Right renal cortex interstitium (tissue), 3 donors: ENCODE measurements at regions not wholly inside any gene's neighbourhood (a gene's known extent, or its start where the extent isn't known, plus 50 kb on each side); places are given as distances from the start of the nearest gene placed in this dataset.
"Not testable (repeated sequence)": the region's sequence is repeated elsewhere in the genome, so short reads cannot be mapped to it uniquely, and the experiment has no call there.

Source experiments
- DNase-seq, 3 donors: peaks; one replicate each; pipeline ENCODE4 v3.0.0-alpha.2; 2013; ENCODE audit warnings: low read depth in 3 of 3, low spot score in 2 of 3

DNA sequence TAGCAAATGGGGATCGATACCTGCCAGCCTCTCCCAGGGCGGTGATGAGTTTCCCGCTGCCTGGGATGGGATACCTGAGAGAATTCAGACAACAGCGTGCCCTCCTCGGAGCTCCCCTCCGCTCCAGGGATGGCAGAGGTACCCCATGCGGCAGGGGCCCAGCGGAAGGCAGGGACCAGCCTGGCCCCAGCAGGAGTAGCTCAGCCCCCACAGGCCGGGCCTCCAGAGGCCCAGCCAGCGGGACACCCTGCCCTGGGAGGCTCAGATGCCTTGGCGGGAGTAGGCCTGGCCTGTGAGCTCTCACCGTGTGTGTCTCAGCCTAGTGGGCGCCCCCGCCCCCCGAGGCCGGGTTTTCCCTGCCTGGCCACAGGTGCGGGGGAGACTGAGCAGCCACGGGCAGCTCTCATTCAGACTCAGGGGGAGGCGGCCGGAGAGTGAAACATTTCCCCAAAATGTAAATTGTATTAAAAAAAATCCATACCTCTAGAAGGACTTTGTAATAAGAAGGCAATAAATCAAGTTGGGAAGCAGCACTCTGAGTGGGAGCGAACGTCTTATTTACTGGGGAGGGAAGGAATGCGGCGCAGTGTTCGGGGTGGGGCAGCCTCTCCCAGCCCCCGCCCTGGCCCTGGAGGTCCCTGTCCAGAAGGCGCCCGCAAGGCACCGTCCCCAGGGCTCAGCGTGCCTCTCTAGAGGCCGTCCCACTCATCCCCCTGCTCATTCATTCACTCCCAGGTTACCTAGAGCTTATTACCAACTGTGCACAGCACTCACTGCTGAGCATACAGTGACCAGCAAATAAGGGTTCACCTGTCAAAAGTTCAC, 888.0 kb downstream of the BRD1 start:
- DNase-seq, result no peak

DNA sequence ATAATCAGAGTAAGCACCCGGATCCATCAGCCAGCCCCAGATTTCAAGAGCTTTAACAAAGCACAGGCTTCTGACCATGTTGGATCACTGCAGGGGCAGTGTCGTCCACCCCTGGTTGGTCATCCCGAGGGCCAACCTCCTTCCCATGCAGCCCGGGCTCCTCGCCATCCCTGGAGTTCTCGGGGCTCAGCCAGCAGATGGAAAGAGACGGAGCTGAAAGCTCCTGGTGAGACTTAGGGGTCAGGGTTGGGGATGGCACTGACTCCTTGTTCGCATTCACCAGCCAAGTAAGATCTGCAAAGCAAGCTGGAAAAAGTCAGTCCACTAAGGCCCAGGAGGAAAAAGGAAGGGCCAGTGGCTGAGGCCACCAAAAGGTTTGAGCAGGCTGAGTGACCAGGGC, 888.9 kb downstream of the BRD1 start:
- DNase-seq, result no peak

DNA sequence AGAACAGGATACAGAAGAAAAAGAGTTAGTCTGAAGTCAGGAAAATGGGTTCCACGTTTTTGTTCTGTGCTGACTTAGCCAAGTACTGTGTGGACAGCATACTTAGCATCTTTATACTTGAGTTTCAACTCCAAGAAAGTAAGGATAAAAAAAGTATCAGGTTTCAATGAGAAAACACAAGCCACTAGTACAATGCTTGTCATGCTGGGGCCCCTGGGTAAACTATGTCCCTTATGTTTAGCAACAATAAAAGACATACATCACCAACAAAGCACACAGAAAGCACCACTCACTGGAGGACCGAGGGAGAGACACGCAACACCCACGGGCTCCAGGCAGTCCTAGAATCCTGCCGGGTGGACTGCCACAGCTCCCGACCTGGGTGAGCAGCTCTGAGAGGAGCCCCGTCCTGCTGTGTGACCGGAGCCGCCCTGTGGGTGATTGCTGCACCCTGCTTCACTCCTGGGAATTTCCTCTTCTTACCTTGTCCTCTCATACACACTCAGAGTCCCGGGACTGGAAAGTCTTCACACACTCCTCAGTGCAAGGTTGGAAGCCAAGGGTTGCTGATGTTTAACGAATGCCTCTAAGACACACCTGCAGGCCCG, 890.5 kb downstream of the BRD1 start:
- DNase-seq, result no peak

DNA sequence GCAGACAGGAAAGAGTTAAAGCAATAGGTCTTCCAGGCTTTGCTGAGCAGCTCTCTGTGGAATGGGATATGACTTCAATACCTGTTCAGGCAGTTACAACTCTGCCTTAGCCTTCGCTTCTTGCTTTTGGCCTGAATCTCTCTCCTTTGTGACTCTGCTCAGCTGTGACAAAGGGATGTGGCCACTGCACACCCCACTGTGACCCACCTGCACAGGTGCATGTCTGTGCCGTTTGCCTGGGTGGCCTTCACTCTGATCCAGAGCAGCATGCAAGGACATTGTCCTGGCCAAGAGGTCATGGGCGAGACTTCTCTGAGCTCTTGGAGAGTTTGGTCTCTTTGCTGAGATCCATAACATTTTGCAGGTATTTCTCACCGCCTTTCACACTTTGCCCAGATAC, 891.3 kb downstream of the BRD1 start:
- no peak for DNase-seq

DNA sequence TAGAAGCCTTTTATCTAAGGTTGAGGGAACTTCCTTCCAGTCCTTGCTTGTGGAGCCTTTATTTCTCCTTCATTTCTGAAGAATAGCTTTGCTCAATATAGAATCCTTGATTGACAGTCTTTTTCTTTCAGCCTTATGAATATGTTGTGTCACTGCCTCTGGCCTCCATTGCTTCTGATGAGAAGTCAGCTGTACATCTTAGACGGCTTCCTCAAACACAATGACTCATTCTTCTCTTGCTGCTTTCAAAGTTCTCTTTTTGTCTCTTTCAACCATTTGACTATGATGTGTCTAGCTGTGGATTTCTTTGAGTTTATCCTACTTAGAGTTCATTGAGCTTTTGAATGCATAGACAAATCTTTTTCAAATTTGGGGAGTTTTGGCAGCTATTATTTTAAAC, 893.2 kb downstream of the BRD1 start:
- DNase-seq, result no peak

DNA sequence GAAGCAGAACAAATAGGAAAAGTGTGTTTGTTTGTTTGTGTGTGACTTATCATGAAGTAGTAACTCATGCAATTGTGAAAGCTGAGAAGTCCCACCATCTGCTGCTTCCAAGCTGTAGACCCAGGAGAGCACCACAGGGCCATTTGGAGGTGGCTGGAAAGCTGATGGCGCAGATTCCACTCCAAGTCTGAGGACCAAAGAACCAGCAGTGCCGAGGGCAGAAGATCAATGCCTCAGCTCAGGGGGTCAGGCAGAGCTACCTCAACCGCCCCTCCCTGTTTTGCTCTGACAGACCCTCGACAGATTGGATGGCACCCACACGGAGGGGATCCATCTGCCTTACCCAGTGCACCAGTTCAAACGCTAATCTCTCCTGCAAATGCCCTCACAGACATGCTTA, 896.2 kb downstream of the BRD1 start:
- DNase-seq, result no peak

DNA sequence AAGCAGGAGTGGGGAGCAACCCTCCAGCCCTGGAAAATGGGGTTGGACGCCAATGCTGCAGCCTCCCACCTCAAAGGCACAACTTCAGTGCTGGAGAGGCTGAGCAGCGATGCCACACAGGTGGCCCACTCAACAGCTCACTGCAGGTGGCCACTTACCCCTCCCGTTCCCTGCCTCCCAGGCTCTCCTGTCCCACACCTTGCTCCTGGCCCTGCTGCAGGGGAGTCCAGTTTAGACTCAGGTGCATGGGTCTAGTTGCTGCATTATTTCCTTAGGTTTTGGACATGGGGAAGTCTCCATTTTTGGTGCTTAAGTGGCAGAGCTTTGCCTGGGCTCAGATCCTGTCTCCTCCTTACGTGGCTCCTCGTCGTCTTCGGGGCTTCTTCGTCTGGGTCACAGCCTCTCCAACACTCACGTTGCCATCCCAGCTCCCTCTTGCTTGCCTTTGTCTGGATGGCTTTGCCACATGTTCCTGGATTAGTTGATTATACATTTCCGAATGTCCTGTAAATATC, 898.3 kb downstream of the BRD1 start:
- DNase-seq, result no peak

DNA sequence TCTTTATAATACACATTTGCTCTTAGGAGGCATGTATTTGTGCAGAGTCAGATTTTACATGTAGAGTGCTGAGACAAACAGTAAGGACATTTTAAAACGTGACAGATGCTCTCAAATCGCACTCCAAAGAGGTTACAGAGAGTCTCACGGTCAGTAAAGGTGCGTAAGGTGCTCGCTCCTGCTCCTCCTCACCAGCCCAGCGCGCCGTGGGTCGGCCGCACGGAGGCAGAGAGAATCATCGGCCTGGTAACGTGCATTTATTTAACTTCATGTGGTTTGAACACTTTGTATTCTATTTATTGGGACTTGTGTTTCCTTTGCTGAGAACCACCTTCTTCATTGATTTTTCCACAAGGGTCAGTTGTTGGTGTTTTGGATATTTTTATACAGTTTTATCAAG, 900.1 kb downstream of the BRD1 start:
- DNase-seq, result no peak

DNA sequence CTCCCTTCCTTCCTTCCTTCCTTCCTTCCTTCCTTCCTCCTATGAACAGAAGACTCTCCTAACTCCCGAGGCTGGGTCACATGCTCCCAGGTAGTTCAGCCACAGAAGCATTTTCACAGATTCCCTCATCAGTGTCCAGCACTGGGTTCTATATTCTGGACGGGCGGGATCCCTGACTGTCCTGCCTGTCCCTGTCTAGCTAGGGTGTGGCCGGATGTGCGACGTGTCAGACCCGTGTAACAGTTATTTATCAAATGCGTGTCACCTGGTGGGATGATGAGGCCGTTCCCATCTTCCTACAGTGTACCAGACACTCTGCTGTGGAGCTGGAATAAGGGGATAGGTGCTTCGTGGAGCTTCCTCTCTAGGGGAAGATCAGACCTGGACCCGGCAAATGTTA, 901.0 kb downstream of the BRD1 start:
- no peak for DNase-seq

DNA sequence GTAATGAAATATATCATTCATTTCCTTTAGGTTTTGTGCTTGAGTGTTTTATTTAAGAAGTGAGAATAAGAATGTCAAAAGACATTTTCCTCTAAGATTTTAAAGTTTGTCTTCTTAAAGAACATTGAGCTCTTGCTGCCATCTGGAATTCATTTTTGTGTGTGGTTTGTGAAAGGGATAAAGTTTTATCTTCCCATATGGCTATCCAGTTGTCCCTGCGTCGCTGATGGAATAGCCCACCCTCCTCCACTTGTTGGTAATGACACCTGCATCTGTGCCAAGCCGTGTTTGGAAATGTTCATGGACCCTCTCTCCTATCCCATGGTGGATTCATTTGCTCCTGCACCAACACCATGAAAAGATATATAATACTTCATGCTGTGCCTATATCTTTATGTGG, 901.5 kb downstream of the BRD1 start:
- DNase-seq, result no peak

DNA sequence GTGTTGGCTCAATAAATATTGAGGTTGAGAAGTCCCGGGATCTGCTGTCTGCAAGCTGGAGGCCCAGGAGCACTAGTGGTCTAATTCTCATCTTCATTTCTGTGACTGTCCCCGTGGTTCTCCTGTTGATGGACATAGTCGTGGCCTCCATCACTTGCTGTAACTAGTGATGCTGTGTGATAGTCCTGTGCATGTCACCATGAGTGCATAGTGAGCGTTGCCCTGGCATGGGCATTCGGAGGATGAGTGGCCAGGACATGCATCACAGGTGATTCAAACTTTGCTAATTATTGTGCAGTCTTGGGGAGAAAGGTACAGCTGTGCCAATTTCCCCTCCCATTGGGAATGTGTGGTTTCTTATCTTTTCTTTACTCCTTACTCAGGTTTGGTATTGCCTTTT, 902.2 kb downstream of the BRD1 start:
- no peak for DNase-seq

DNA sequence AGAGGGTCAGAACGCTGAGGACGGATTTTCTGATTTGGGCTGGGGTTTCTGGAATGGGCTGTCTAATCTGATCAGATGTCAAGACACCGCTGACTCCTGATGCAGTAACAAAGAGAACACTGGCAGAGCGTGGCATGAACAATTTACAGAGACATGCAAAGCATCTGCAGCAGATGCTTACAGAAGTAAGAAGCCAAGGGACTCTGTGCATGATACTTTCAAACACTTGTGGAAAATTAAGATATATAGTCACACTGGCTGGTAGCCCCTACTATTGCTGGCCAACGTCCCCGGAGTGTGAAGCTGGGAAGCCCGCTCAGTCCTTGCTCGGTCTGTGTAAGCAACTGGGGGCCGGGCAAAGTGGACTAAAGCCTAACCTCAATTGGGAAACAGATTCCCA, 903.7 kb downstream of the BRD1 start:
- no peak for DNase-seq

DNA sequence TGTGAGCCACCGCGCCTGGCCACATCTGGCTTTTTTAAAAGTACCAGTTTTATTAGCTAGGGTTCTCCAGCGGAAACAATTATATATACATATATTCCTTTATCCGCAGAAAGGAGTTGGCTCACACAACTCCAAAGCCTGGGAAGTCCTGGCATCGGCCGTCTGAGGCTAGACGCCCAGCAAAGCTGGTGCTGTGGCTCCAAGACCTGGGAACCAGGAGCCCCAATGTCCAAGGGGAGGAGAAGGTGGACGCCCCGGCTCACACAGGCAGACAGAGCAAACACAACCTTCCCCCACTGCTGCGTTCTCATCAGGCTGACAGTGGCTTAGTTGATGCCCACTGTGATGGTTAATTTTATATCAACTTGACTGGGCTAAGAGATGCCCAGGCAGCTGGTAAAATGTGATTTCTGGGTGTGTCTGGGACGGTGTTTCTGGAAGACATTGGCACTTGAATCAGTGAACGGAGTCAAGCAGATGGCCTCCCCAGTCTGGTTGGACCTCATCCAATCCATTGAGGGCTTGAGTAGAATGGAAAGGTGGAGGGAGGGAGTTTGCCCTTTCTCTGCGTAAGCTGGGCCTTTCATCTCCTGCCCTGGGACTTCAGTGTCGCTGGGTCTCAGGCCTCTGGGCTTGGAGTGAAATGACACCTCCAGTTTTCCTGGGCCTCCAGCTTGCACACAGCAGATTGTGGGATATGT, 904.4 kb downstream of the BRD1 start:
- DNase-seq, result no peak

DNA sequence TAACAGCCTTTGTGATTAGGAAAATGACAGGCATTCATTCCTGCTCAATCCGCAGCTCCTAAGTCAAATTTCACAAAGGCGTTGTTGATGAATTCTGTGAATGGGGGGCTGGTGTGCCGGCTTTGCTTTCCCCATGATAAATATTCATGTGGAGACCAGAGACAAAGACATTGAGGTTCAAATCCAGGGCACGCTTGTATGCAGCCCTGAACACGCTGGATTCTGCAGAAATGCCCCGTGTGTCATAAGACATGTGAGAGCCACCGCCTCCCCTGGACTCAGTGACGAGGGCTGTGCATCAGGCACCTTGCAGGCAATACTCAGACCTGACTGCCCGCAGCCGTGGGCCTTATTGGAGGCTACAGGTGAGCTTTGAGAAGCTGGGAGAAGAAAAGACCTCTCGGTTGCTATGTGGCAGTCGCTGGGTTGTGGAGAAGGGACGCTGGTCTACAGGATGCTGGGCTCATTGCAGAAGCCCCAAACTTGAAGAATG, 906.2 kb downstream of the BRD1 start:
- no peak for DNase-seq

DNA sequence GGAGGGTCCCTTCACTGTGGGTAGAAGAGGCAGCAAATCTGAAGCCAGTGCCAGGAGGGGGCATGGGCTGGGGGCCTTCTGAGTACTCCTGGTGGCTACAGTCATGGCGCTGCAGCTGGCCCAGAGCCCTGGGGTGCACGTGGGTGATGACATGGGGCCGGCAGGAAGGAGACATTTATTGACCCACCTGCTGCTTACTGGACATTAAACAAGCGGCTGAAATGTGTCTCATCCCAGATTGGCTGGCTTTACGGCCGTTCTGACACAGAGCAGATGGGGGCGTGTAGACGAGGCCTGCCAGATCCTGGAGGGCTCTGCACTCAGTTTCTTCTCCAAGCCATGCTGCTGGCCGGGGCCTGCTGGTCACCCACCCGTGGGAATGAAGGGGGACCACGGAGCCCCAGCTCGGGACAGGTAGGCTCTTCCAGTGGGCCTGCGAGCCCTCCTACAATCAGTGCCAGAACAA, 906.9 kb downstream of the BRD1 start:
- no peak for DNase-seq

DNA sequence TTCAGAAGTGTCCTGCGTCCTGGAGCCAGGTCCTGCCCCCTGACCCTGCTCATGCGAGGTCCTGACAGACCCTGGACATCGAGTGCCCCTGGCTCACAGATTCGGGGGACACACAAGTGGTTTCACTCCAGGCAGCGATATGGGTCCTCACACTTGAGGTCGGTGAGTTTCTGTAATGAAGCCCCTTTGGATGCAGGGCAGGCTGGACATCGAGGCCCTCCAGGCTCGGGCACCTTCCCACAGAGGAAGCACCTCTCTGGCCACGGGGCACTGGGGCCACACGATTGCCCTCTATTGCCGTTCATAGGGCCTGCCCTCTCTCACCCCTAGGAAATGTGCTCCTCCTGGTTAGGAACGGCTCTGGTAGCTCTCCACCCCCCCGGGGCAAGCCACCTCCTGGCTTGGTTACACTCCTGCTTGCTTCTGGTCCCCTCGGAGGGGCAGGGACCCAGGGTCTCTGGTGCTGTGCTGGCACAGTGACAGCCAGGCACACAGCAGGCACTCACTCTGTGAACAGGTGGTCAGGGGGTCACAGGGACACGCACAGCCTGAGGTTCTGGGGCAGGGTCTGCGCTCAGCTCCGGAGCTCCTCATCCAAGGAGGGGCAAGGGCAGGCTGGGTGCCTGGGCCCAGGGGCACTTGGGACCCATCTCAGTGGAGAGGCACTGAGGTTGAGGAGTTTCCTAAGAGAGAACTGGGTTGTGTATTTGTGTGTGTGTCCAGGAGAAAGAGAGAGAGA, 907.7 kb downstream of the BRD1 start:
- no peak for DNase-seq

DNA sequence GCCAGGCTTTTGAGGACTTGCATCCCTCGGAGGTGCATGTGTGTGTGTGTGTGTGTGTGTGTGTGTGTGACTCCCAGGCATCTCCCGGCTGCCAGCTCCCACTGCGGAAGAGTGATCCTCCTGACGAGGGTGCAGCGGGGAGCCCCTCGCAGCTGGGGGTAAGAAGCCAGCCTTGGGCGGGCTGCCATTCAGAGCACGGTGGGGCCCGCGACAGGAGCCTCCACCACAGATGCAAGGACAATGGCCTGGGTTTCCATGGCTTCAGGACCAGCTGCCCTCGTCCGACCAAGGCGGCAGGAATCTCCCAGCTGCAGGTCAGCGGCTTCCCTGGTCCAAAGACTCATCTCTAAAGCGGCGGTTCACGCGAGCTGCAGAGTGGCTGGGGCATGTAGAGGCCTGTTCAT, 908.5 kb downstream of the BRD1 start:
- DNase-seq, result no peak

DNA sequence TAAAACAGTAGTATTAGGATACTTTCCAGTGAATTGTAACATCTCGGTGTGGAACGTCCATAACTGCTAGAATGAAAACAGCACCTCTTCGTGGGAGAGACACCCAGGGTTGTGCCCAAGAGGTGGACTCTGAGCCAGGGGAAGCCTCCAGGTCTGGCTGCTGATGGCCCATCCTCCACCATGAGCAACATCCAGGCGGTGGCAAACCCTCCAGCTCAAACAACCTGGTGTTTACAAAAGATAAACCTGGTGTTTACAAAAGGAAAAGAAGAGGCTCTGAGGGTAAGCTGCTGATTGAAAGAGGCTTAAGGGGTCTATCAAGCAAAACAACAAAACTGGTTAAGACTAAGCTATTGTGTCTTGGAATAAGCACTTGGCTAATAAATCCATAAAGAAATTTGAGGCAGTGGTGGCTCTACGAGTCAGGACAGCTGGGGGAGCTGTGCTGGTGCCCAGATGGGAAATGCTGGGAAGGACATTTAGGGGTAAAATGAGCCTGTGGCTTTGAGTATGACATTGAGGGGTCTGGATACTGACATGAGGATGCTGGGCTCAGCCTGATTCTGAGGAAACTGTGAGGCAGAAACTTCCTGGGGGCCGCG, 909.0 kb downstream of the BRD1 start:
- DNase-seq, result no peak

DNA sequence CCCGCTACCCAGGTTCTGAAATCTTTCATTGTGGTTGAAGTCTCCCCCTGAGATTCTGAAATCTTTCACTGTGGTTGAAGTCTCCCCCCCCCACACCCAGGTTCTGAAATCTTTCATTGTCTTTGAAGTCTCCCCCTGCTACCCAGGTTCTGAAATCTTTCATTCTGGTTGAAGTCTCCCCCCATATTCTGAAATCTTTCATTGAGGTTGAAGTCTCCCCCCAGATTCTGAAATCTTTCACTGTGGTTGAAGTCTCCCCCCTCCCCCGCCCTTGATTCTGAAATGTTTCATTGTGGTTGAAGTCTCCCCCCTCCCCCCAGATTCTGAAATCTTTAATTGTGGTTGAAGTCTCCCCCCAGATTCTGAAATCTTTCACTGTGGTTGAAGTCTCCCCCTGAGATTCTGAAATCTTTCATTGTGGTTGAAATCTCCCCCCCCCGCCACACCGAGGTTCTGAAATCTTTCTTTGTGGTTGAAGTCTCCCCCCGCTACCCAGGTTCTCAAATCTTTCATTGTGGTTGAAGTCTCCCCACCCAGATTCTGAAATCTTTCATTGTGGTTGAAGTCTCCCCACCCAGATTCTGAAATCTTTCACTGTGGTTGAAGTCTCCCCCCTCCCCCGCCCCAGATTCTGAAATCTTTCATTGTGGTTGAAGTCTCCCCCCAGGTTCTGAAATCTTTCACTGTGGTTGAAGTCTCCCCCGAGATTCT, 915.2 kb downstream of the BRD1 start:
- DNase-seq, result not testable (repeated sequence)

DNA sequence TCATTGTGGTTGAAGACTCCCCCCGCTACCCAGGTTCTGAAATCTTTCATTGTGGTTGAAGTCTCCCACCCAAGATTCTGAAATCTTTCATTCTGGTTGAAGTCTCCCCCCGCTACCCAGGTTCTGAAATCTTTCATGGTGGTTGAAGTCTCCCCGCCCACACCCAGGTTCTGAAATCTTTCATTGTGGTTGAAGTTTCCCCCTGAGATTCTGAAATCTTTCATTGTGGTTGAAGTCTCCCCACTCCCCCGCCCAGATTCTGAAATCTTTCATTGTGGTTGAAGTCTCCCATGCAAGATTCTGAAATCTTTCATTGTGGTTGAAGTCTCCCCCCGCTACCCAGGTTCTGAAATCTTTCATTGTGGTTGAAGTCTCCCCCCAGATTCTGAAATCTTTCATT, 916.0 kb downstream of the BRD1 start:
- DNase-seq, result not testable (repeated sequence)
